SK-N-SH (cell line): ENCODE measurements at regions not wholly inside any gene's neighbourhood (a gene's known extent, or its start where the extent isn't known, plus 50 kb on each side); places are given as distances from the start of the nearest gene placed in this dataset.
A peak's percentile ranks its signal among the peaks of the same experiment; 100 is the strongest.

Experiments
- CTCF ChIA-PET: fragments of 300-600, 350-600 bp; formaldehyde crosslinking; extraction: SDS; loops from one replicate; lab custom pipeline; 2021; lab: Yijun Ruan, JAX
- POLR2A ChIA-PET: fragments of 350-600 bp; sonication (Branson Sonifier 250); formaldehyde crosslinking; extraction: SDS; loops from one replicate; lab custom pipeline; 2020; ENCODE audit warnings: antibody characterized with exemption, inconsistent platforms; lab: Yijun Ruan, JAX
- DNase-seq: peaks from one replicate; pipeline ENCODE4 v3.0.0; 2012
- H2AFZ ChIP-seq: fragments of 200-600 bp; sonication (generic); 2 replicates; pipeline ENCODE4 v1.8.1; 2016; ENCODE audit warnings: antibody characterized with exemption, mild to moderate bottlenecking, low read depth
- H3F3A ChIP-seq: fragments of 200-600 bp; sonication (generic); replicated peaks from 2 replicates; pipeline ENCODE3; 2016; ENCODE audit warnings: antibody characterized with exemption, mild to moderate bottlenecking; ENCODE audit not compliant: insufficient read depth
- H3K27ac ChIP-seq, 2 experiments: fragments of 200-500 bp in 1 of 2; fragments of 200-600 bp in 1 of 2; sonication (Bioruptor generic) in 1 of 2; sonication (generic), shearing (Covaris generic) in 1 of 2; 2 replicates each; pipeline versions ENCODE4 v1.5.1 to v1.6.1; 2014 to 2016; ENCODE audit warnings: low read depth in 2 of 2, inconsistent platforms in 1 of 2, low read length in 1 of 2, mild to moderate bottlenecking in 1 of 2, mixed read lengths in 1 of 2
- H3K27me3 ChIP-seq: fragments of 200-600 bp; sonication (generic), shearing (Covaris generic); 2 replicates; pipeline ENCODE4 v1.6.1; 2016; ENCODE audit warnings: mixed run types; ENCODE audit not compliant: insufficient read depth
- H3K36me3 ChIP-seq, 2 experiments: fragments of 200-500 bp in 1 of 2; fragments of 200-600 bp in 1 of 2; sonication (Bioruptor generic) in 1 of 2; sonication (generic) in 1 of 2; replicated peaks in 1 of 2; 2 replicates each; pipeline versions ENCODE3 to v1.5.1; 2014 to 2016; ENCODE audit warnings: low read length in 1 of 2, mild to moderate bottlenecking in 1 of 2; ENCODE audit not compliant: insufficient read depth in 2 of 2, control insufficient read depth in 1 of 2
- H3K4me1 ChIP-seq, 2 experiments: fragments of 200-500 bp in 1 of 2; fragments of 200-600 bp in 1 of 2; sonication (Bioruptor generic) in 1 of 2; sonication (generic), shearing (Covaris generic) in 1 of 2; 2 replicates each; pipeline versions ENCODE4 v1.5.1 to v1.6.1; 2014 to 2016; ENCODE audit warnings: low read depth in 1 of 2, low read length in 1 of 2, mixed run types in 1 of 2; ENCODE audit not compliant: insufficient read depth in 2 of 2, control insufficient read depth in 1 of 2
- H3K4me2 ChIP-seq: fragments of 200-600 bp; sonication (generic), shearing (Covaris generic); 2 replicates; pipeline ENCODE4 v1.6.1; 2017; ENCODE audit warnings: mixed run types
- H3K4me3 ChIP-seq, 2 experiments: fragments of 200-500 bp in 1 of 2; fragments of 200-600 bp in 1 of 2; sonication (Bioruptor generic) in 1 of 2; sonication (generic), shearing (Covaris generic) in 1 of 2; 2 replicates each; pipeline versions ENCODE4 v1.5.1 to v1.8.1; 2014 to 2016; ENCODE audit warnings: low read depth in 2 of 2, inconsistent platforms in 1 of 2, low read length in 1 of 2, mild to moderate bottlenecking in 1 of 2, mixed read lengths in 1 of 2, moderate library complexity in 1 of 2
- H3K79me2 ChIP-seq: fragments of 200-600 bp; sonication (generic); 2 replicates; pipeline ENCODE4 v1.8.1; 2017; ENCODE audit warnings: mild to moderate bottlenecking; ENCODE audit not compliant: insufficient read depth
- H3K9ac ChIP-seq: fragments of 200-600 bp; sonication (generic); 2 replicates; pipeline ENCODE4 v1.6.1; 2017; ENCODE audit warnings: mixed run types
- H3K9me2 ChIP-seq: fragments of 200-600 bp; sonication (generic); 2 replicates; pipeline ENCODE4 v1.6.1; 2017; ENCODE audit warnings: mixed run types
- H3K9me3 ChIP-seq: fragments of 200-600 bp; sonication (generic); 2 replicates; pipeline ENCODE4 v1.6.1; 2017; ENCODE audit warnings: mixed run types, mild to moderate bottlenecking, moderate library complexity
- H4K20me1 ChIP-seq: fragments of 200-600 bp; sonication (generic); 2 replicates; pipeline ENCODE4 v1.6.1; 2017; ENCODE audit warnings: mild to moderate bottlenecking, mixed run types; ENCODE audit not compliant: insufficient read depth
- ELF1 ChIP-seq: IDR thresholded peaks from 2 replicates; pipeline ENCODE4 v1.4.0; 2012
- EP300 ChIP-seq, 2 experiments: IDR thresholded peaks; 2 replicates each; pipeline versions ENCODE4 v1.4.0 to v1.6.1; 2012; ENCODE audit warnings: borderline replicate concordance in 1 of 2, low read depth in 1 of 2, low read length in 1 of 2
- FOXM1 ChIP-seq: IDR thresholded peaks from 2 replicates; pipeline ENCODE4 v1.4.0; 2012; ENCODE audit warnings: low read depth, mild to moderate bottlenecking
- GABPA ChIP-seq: IDR thresholded peaks from 2 replicates; pipeline ENCODE4 v1.4.0; 2012; ENCODE audit warnings: low read depth, mild to moderate bottlenecking
- MEF2A ChIP-seq: IDR thresholded peaks from 2 replicates; pipeline ENCODE4 v1.4.0; 2012; ENCODE audit warnings: low read depth, borderline replicate concordance
- MXI1 ChIP-seq: IDR thresholded peaks from 2 replicates; pipeline ENCODE4 v1.6.1; 2012; ENCODE audit warnings: mild to moderate bottlenecking, low read depth, low read length, improper control_type of control experiment
- NRF1 ChIP-seq: IDR thresholded peaks from 2 replicates; pipeline ENCODE4 v1.6.1; 2012; ENCODE audit warnings: low read depth, mild to moderate bottlenecking, low read length
- POLR2AphosphoS5 ChIP-seq: IDR thresholded peaks from 2 replicates; pipeline ENCODE4 v1.6.1; 2012; ENCODE audit warnings: low read depth, low read length
- RXRA ChIP-seq: IDR thresholded peaks from 2 replicates; pipeline ENCODE4 v1.4.0; 2012; ENCODE audit warnings: low read depth, mild to moderate bottlenecking, borderline replicate concordance
- SIN3A ChIP-seq: IDR thresholded peaks from 2 replicates; pipeline ENCODE4 v1.6.1; 2012; ENCODE audit warnings: low read depth, mild to moderate bottlenecking, low read length, moderate library complexity, borderline replicate concordance
- SMC3 ChIP-seq: IDR thresholded peaks from 2 replicates; pipeline ENCODE4 v1.6.1; 2012; ENCODE audit warnings: low read depth, low read length, improper control_type of control experiment
- TAF1 ChIP-seq: IDR thresholded peaks from 2 replicates; pipeline ENCODE4 v1.6.1; 2012; ENCODE audit warnings: low read depth, mild to moderate bottlenecking, low read length, moderate library complexity, borderline replicate concordance
- USF1 ChIP-seq: IDR thresholded peaks from 2 replicates; pipeline ENCODE4 v1.4.0; 2012; ENCODE audit warnings: low read depth, borderline replicate concordance
- YY1 ChIP-seq: IDR thresholded peaks from 2 replicates; pipeline ENCODE4 v1.4.0; 2012; ENCODE audit warnings: low read depth, mild to moderate bottlenecking
- WGBS: methylation state at CpG from one replicate; pipeline ENCODE4 v1.1.6; 2017; ENCODE audit warnings: low lambda C conversion rate; 5-methylcytosine and 5-hydroxymethylcytosine counted together
- TF ChIP-seq, protein P1 (sequence below): fragments of 200-600 bp; sonication (generic); IDR thresholded peaks from 2 replicates; pipeline ENCODE4 v1.6.1; 2017; ENCODE audit warnings: antibody characterized with exemption, mild to moderate bottlenecking, moderate library complexity
- TF ChIP-seq, protein P2 (sequence below): IDR thresholded peaks from 2 replicates; pipeline ENCODE4 v1.6.1; 2012; ENCODE audit warnings: mild to moderate bottlenecking, low read depth, low read length, moderate library complexity

GRCh38 chr6:140968062-140968461, 1164.7 kb upstream of the GJE1 start:
- CTCF ChIA-PET: no interaction called here
- Histone ChIP-seq H3K9me2 (no peaks in the 10 kb centered on the region), H3K36me3 (no peaks in the 10 kb centered on the region), H3K79me2 (no peaks in the 10 kb centered on the region), H3K27me3 (no peaks in the 10 kb centered on the region), H3K9me3 (no peaks in the 10 kb centered on the region), H2AFZ (no peak overlapping the region), H4K20me1 (no peaks in the 10 kb centered on the region), H3K4me1 (no peaks in the 10 kb centered on the region), H3F3A (no peaks in the 10 kb centered on the region), H3K9ac (no peak overlapping the region), H3K4me2 (no peak overlapping the region), H3K27ac (no peak overlapping the region), H3K4me3 (no peak overlapping the region)
- TF ChIP-seq EP300 (IDR thresholded peaks at IDR 0.05; ENCODE audit: borderline replicate concordance in 1 of 2, low read depth in 1 of 2, low read length in 1 of 2): no peak
- TF ChIP-seq POLR2AphosphoS5: no peak
- TF ChIP-seq MXI1: no peak
- TF ChIP-seq SIN3A: no peak
- TF ChIP-seq MEF2A: no peak
- no peak for TF ChIP-seq TAF1
- WGBS: 14% methylated on average over 3 of the region's 3 CpGs
- POLR2A ChIA-PET: no interaction called here
- no peak for DNase-seq

- Histone ChIP-seq H3K9me2 (no peaks in the 10 kb centered on the region), H3K27ac (no peak overlapping the region), H3K4me3 (no peak overlapping the region), H2AFZ (no peak overlapping the region), H3K27me3 (no peaks in the 10 kb centered on the region), H3K4me1 (no peaks in the 10 kb centered on the region), H3K4me2 (no peak overlapping the region), H4K20me1 (no peaks in the 10 kb centered on the region)
- no peak for DNase-seq
- POLR2A ChIA-PET: no interaction called here
- TF ChIP-seq SMC3 (no peak), RXRA (no peak), YY1 (no peak), ELF1 (no peak), POLR2AphosphoS5 (no peak), GABPA (no peak)
- TF ChIP-seq, all 33 proteins: peak for 0
- CTCF ChIA-PET: no interaction called here
- no peaks in the 10 kb centered on the region for H3K79me2 ChIP-seq
- no peaks in the 10 kb centered on the region for H3K9me3 ChIP-seq
- H3K9ac ChIP-seq: no peak overlapping the region
- no peaks in the 10 kb centered on the region for H3K36me3 ChIP-seq
- no peaks in the 10 kb centered on the region for H3F3A ChIP-seq
These were observed 1166.0 kb upstream of the GJE1 start for GRCh38 chr6:140966676-140967075.

- CTCF ChIA-PET: no interaction called here
- peaks cover 0 to 16% of the 10 kb centered on the region in 2 experiments; a peak in 2 of 4 replicates for H3K4me1 ChIP-seq
- no peaks in the 10 kb centered on the region for H3K79me2 ChIP-seq
- H3K36me3 ChIP-seq: no peaks in the 10 kb centered on the region
- H3K4me3 ChIP-seq: no peak overlapping the region
- H3K27ac ChIP-seq: no peak overlapping the region
- WGBS: 45% methylated on average over 3 of the region's 3 CpGs
- H3K9me3 ChIP-seq: no peaks in the 10 kb centered on the region
- POLR2A ChIA-PET: no interaction called here
- 0 out of 2 replicates have a peak overlapping the region, but pooled peaks have one; percentile 16 for H2AFZ ChIP-seq
- no peak for DNase-seq
- H4K20me1 ChIP-seq: no peaks in the 10 kb centered on the region
- no peak overlapping the region for H3K9ac ChIP-seq
- H3K27me3 ChIP-seq: no peaks in the 10 kb centered on the region
- H3F3A ChIP-seq: no peaks in the 10 kb centered on the region
- H3K9me2 ChIP-seq: no peaks in the 10 kb centered on the region
- H3K4me2 ChIP-seq: no peak overlapping the region
- TF ChIP-seq USF1 (no peak), NRF1 (no peak), FOXM1 (no peak), RXRA (no peak)
- TF ChIP-seq, protein P1, sequence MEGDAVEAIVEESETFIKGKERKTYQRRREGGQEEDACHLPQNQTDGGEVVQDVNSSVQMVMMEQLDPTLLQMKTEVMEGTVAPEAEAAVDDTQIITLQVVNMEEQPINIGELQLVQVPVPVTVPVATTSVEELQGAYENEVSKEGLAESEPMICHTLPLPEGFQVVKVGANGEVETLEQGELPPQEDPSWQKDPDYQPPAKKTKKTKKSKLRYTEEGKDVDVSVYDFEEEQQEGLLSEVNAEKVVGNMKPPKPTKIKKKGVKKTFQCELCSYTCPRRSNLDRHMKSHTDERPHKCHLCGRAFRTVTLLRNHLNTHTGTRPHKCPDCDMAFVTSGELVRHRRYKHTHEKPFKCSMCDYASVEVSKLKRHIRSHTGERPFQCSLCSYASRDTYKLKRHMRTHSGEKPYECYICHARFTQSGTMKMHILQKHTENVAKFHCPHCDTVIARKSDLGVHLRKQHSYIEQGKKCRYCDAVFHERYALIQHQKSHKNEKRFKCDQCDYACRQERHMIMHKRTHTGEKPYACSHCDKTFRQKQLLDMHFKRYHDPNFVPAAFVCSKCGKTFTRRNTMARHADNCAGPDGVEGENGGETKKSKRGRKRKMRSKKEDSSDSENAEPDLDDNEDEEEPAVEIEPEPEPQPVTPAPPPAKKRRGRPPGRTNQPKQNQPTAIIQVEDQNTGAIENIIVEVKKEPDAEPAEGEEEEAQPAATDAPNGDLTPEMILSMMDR: no peak
- TF ChIP-seq, protein P2, sequence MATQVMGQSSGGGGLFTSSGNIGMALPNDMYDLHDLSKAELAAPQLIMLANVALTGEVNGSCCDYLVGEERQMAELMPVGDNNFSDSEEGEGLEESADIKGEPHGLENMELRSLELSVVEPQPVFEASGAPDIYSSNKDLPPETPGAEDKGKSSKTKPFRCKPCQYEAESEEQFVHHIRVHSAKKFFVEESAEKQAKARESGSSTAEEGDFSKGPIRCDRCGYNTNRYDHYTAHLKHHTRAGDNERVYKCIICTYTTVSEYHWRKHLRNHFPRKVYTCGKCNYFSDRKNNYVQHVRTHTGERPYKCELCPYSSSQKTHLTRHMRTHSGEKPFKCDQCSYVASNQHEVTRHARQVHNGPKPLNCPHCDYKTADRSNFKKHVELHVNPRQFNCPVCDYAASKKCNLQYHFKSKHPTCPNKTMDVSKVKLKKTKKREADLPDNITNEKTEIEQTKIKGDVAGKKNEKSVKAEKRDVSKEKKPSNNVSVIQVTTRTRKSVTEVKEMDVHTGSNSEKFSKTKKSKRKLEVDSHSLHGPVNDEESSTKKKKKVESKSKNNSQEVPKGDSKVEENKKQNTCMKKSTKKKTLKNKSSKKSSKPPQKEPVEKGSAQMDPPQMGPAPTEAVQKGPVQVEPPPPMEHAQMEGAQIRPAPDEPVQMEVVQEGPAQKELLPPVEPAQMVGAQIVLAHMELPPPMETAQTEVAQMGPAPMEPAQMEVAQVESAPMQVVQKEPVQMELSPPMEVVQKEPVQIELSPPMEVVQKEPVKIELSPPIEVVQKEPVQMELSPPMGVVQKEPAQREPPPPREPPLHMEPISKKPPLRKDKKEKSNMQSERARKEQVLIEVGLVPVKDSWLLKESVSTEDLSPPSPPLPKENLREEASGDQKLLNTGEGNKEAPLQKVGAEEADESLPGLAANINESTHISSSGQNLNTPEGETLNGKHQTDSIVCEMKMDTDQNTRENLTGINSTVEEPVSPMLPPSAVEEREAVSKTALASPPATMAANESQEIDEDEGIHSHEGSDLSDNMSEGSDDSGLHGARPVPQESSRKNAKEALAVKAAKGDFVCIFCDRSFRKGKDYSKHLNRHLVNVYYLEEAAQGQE: no peak
These were observed 1172.2 kb upstream of the GJE1 start for GRCh38 chr6:140960566-140960965.
